HG02840 (cell line): ENCODE measurements at regions not wholly inside any gene's neighbourhood (a gene's known extent, or its start where the extent isn't known, plus 50 kb on each side); places are given as distances from the start of the nearest gene placed in this dataset.

Experiments
- ATAC-seq: cut with Tn5 transposase; IDR thresholded peaks from one replicate; pipeline ENCODE4 v1.9.1; 2021; ENCODE audit warnings: mild to moderate bottlenecking, moderate library complexity, moderate number of reproducible peaks; ENCODE audit not compliant: unreplicated experiment, low FRiP score

DNA sequence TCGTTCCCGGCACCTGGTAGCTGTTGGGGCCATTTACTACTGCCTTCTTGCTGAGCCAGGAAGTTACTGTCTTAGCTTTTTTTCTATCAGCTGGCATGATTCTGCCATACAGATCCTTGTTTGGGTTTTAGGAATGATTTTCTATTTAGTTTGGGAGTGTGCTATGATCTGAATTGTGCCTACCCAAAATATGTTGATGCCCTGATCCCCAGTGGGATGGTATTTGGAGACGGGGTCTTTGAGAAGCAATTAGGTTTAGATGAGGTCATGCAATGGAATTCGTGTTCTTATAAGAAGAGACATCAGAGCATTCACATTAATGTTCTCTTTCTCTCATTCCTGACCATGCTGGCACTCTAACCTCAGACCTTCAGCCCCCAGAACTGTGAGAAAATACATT, 59.4 kb upstream of the HS3ST2 start:
- no peak for ATAC-seq

DNA sequence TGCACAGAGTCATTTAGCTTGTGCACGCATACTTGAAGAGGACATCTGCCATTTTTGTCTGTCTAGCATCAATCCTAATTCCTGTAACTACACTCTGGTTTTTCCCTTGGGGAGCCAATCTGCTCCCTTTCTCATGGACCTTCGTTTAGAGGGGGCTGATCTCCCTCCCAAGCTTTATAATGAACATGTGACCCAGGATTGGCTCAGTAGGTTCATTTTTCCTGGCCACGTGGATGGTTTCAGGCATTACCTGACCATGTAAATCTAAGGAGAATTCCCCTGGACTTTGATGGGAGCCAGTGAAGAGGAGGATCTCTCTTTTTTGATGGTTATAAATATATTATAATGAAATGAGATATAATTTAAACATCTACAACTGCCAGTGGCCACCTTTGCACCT, 56.8 kb upstream of the HS3ST2 start:
- ATAC-seq = no peak

DNA sequence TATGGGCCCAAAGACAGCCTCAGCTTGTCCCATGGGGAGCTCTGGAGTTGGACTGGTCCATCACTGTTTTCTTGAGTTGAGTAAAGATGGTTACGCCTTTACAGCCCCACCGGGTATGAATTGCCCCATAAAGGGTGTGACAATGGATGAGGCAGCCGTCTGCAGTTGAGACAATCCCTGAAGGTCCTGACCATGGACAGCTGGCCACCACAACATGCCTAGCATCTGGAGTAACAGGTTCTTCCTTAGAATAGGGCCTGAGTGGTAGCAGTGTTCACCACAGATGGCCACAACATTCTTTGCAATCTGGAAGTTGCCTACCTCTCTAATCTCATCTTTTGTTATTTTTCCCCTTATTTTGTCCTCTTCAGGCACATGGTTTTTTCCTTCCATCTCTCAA, 51.5 kb upstream of the HS3ST2 start:
- ATAC-seq = no peak

DNA sequence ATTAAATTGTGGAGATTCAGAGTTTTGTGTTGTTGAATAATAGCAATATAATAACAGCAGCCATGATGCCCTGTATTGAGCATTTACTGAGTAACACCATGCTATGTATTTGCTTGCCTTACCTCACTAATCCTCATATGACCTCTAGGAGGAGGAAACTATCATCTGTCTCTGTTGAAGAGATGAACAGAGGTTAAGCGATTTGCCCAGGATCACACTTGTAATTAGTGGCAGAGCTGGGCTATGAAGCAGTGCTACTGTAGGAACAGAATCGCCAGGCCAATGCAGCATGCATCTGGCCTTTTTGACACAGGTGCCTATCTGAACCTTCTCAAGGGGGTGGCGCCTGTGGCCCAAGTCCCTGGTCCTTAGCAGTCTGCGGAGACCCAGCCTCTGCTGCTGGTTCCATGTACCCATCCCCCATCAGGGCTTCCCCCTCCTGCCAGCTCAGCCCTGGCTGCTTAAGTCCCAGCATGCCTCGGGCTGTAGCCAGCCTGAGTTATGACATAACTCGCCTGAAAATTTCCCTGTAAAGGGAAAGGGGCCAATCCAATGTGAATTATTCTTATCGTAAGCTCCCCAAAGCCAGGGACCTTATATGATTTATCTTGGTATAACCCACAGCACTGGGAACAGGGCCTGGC, 50.4 kb upstream of the HS3ST2 start:
- ATAC-seq = no peak
